ENCODE measurements at regions not wholly inside any gene's neighbourhood (a gene's known extent, or its start where the extent isn't known, plus 50 kb on each side); places are given as distances from the start of the nearest gene placed in this dataset.

GRCh38 chr20:11979306-11979990 lies 61.8 kb downstream of the BTBD3 start:
- TF ChIP-seq BRCA1 (IDR thresholded peaks at IDR 0.05; ENCODE audit: low read depth, low read length) (no peak), KDM5A (IDR thresholded peaks at IDR 0.05; ENCODE audit: low read length) (no peak)

All from H1 (cell line).